ENCODE measurements at regions not wholly inside any gene's neighbourhood (a gene's known extent, or its start where the extent isn't known, plus 50 kb on each side); places are given as distances from the start of the nearest gene placed in this dataset.

- TF ChIP-seq CTCF (IDR thresholded peaks at IDR 0.05) (no peak), POLR2A (IDR thresholded peaks at IDR 0.05) (no peak)
Measured at GRCh38 chr6:139572001-139572400, 197.6 kb upstream of the CITED2 start.

All from Peyer's patch (tissue), 4 donors.